GM21529 (cell line): ENCODE measurements at regions not wholly inside any gene's neighbourhood (a gene's known extent, or its start where the extent isn't known, plus 50 kb on each side); places are given as distances from the start of the nearest gene placed in this dataset.
"Not testable (repeated sequence)": the region's sequence is repeated elsewhere in the genome, so short reads cannot be mapped to it uniquely, and the experiment has no call there.

Source experiments
- ATAC-seq: cut with Tn5 transposase; IDR thresholded peaks from one replicate; pipeline ENCODE4 v1.9.1; 2021; ENCODE audit not compliant: unreplicated experiment

DNA sequence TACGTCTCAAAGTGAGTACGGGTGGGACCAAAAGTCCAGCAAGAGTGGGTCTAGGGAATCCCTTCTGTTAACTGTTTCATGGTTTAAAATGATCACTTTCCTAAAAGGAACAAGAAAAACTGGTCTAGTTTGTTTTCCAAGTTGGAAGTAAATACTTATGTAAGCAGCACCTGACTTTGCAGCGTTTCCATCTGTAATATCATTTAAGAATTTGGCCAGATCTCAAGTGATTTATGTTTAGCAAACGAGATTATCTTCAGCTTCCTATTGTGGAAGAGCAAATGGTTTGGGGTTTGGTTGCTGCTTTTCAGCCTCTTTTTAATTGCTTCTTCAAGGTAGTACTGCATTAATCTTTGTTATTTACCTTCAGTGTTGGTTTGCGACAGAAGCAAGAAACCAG is 50.4 kb downstream of the FHIP1A start:
- no peak for ATAC-seq

DNA sequence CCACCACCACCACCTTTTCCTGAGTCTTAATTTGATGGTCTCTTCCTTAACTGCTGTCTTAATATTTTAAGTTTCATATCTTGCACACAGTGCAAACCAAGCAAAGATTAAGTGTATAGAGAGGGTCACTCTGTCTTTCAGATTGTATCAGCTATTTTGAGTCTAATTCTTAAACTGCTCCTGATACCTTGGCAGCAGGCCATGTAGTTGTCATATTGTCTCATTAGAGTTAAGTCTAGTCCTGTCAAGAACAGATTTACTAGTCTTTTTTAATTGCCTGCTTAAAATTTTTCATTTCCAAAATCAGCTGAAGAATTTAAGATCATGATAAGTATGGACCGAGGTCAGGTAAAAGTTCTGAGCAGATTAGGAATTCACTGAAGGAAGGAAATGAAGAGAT is 51.5 kb downstream of the FHIP1A start:
- no peak for ATAC-seq

DNA sequence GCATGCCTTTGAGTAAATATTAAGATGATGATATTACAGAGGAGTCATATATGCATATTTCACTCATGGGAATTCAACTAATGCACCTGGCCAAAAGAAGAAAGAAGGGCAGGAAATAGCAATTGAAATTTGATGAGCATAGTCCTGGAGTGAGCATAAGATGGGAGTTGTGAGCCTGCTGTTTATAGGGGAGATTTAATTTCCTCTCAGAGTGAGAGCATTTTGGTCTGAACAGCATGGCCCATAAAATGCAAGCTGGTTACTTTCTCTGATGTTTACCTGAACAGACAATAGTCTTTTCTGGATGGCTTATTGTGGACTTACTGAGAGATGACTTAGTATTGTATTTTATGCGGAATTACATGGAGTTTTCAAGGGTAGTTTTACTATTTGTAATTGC is 53.6 kb downstream of the FHIP1A start:
- ATAC-seq, result no peak

GRCh38 chr4:151468715-151469696 is 60.0 kb downstream of the FHIP1A start:
- ATAC-seq, result no peak

DNA sequence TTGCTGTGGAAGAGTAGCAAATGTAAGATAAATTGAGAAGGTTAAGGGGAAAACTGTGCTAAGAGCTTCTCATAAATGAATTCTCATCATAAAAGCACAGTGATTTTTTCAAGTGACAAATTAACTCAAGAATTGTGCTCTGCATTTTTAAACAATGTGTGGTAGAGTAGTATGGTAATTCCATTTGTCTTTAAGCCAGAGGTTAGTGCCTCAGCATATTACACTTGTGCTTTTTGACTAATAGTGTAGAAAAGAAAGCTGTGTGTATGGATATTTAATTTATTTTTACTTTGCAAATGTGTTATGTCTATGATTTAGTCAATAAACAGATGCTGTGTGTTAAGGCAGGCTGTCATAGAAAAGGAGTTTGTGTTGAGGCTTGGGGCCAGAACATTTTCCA is 61.0 kb downstream of the FHIP1A start:
- ATAC-seq, result no peak

GRCh38 chr4:151471728-151472127 is 62.8 kb downstream of the FHIP1A start:
- no peak for ATAC-seq

- no peak for ATAC-seq
Observed at GRCh38 chr4:151472297-151472696, 63.3 kb downstream of the FHIP1A start.

- no peak for ATAC-seq
Observed at GRCh38 chr4:151472711-151473110, 63.7 kb downstream of the FHIP1A start.

- ATAC-seq, result no peak
Observed at GRCh38 chr4:151473521-151474097, 64.6 kb downstream of the FHIP1A start.

DNA sequence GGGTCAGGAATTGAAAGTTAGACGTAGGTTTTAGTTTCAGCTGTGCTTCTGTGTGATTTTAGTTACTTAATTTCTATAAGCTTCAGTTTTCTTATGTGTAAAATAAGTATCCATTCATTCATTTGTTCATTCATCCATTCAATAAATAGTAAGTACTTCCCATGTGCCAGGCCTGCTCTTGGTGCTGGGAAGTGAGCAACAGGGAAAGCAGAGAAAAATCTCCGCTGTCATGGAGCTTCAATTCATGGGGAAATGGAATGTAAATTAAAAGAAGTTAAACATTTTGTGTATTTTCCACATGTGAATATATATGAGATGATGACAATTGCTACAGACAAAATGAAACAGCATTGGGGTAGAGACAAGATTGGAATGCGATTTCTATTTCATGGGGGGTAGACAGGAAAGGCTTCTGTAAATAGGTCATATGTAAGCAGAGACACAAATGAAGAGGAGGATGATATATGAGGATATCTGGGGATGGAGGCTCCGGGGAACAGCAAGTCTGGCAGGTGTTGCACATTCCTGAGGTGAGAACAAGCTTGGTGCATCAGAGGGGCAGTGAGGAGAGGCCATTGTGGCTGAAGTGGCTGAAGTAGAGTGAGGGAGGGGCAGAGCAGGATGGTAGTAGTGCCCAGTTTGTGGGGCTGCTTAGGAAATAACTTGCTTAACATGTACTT is 66.2 kb downstream of the FHIP1A start:
- ATAC-seq, result no peak

- ATAC-seq, result no peak
Observed at GRCh38 chr4:151481813-151482212, 72.8 kb downstream of the FHIP1A start.

- ATAC-seq, result no peak
Observed at GRCh38 chr4:151484396-151485102, 75.6 kb downstream of the FHIP1A start.

DNA sequence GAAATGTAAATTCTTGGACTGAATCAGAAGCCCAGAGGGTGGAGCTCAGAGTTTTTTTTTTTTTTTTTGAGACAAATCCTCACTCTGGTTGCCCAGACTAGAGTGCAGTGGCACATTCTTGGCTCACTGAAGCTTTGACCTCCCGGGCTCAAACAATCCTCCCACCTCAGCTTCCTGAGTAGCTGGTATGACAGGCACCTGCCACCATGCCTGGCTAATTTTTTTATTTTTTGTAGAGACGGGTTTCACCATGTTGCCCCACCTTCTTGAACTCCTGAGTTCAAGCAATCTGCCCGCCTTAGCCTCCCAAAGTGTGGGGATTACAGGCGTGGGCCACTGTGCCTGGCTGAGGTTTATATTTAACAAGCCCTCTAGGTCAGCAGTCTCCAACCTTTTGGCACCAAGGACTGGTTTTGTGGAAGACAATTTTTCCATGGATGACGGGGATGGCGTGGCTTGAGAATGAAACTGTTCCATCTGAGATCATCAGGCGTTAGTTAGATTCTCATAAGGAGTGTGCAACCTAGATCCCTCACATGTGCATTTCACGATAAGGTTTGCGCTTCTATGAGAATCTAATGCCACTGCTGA is 76.7 kb downstream of the FHIP1A start:
- ATAC-seq, result no peak

GRCh38 chr4:151486168-151486567 is 77.2 kb downstream of the FHIP1A start:
- no peak for ATAC-seq

- no peak for ATAC-seq
Observed at GRCh38 chr4:151488968-151489367, 80.0 kb downstream of the FHIP1A start.

DNA sequence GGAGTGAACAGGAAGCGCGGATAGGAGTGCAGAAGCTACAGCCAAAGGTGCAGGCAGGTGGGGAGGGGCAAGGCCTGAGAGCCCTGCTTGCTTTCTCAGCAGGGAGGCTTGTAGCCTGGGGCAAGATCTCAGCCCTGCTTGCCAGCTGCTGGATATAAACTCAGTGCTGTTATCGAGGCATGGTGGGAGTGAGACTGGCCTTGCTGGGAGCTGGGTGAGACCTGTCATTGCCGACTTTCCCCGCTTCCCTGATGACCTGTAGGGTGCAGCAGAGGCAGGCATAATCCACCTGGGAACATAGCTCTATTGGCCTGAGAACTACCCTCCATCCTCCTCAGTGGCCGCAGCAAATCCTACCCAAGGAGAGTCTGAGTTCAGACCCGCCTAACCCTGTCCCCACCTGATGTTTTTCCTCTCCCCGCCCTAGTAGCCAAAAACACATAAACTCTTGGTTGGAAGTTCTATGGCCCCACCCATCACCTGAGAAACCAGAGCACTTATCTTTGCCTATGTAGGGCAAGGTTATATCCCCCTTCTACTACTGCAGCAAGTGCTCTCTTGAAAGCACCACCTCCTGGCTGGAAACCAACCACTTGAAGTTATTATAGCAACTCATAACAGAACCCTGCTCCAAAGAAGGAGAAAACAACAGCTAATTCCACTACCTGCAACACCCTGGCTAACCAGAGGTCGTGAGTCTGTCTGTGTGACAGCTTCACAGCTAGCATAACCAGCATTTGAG is 80.7 kb downstream of the FHIP1A start:
- no peak for ATAC-seq

GRCh38 chr4:151495612-151496011 is 86.6 kb downstream of the FHIP1A start:
- not testable (repeated sequence) for ATAC-seq

DNA sequence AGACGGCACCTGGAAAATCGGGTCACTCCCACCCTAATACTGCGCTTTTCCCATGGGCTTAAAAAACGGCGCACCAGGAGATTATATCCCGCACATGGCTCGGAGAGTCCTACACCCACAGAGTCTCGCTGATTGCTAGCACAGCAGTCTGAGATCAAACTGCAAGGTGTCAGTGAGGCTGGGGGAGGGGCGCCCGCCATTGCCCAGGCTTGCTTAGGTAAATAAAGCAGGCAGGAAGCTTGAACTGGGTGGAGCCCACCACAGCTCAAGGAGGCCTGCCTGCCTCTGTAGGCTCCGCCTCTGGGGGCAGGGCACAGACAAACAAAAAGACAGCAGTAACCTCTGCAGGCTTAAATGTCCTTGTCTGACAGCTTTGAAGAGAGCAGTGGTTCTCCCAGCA is 102.6 kb downstream of the FHIP1A start:
- ATAC-seq, result not testable (repeated sequence)

DNA sequence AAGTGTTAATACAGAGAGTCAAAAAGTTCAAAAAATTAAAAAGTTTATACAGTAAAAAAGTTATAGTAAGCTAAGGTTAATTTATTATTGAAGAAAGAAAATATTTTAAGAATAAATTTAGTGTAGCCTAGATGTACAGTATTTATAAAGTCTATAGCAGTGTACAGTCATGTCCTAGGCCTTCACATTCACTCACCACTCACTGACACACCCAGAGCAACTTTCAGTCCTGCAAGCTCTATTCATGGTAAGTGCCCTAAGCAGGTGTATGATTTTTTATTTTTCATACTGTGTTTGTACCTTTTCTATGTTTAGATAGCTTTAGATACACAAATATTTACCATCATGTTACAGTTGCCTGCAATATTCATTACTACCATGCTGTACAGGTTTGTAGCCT is 108.9 kb downstream of the FHIP1A start:
- ATAC-seq, result no peak

DNA sequence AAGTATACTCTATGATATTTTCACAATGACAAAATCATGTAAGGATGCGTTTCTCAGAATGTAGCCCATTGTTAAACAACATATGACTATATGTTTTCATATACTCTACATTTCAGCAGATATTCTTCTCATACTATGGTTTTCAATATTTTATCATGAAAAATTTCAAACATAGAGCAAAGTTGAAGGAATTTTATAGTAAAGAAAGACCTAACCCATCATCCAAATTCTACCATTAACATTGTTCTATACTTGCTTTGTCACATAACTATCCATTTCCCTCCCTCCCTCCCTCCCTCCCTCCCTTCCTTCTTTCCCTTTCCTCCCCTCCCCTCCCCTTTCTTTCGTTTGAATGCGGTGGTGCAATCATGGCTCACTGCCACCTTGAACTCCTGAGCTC is 109.4 kb downstream of the FHIP1A start:
- ATAC-seq, result no peak
